SU-DHL-6 (cell line): ENCODE measurements at regions not wholly inside any gene's neighbourhood (a gene's known extent, or its start where the extent isn't known, plus 50 kb on each side); places are given as distances from the start of the nearest gene placed in this dataset.
"Not testable (repeated sequence)": the region's sequence is repeated elsewhere in the genome, so short reads cannot be mapped to it uniquely, and the experiment has no call there.

Experiments
- H2AFZ ChIP-seq: fragments of 200-600 bp; sonication (generic); 2 replicates; pipeline ENCODE4 v1.6.1; 2014; ENCODE audit warnings: low read depth, mild to moderate bottlenecking, moderate library complexity, mixed read lengths, antibody characterized with exemption, low read length; ENCODE audit not compliant: severe bottlenecking
- H3F3A ChIP-seq: fragments of 200-600 bp; shearing (Covaris generic); 2 replicates; pipeline ENCODE4 v1.6.0; 2016; ENCODE audit warnings: antibody characterized with exemption, mild to moderate bottlenecking; ENCODE audit not compliant: insufficient read depth
- H3K27ac ChIP-seq: fragments of 200-600 bp; sonication (generic); 2 replicates; pipeline ENCODE4 v1.5.1; 2016; ENCODE audit warnings: low read depth, mild to moderate bottlenecking, low read length, moderate library complexity, mixed read lengths
- H3K27me3 ChIP-seq: fragments of 200-600 bp; sonication (generic), shearing (Covaris generic); 2 replicates; pipeline ENCODE4 v1.6.0; 2014; ENCODE audit warnings: mild to moderate bottlenecking, low read length
- H3K36me3 ChIP-seq: fragments of 200-600 bp; sonication (generic); 2 replicates; pipeline ENCODE4 v1.6.1; 2014; ENCODE audit warnings: mild to moderate bottlenecking, low read length, mixed read lengths
- H3K4me2 ChIP-seq: fragments of 300-600, 200-600 bp; shearing (Covaris generic), sonication (generic); 2 replicates; pipeline ENCODE4 v1.6.0; 2014; ENCODE audit warnings: low read length, low read depth, mild to moderate bottlenecking; ENCODE audit not compliant: poor library complexity, severe bottlenecking
- H3K4me3 ChIP-seq: fragments of 200-600 bp; sonication (generic); 2 replicates; pipeline ENCODE4 v1.5.1; 2014; ENCODE audit warnings: antibody characterized with exemption, low read length, mild to moderate bottlenecking, mixed read lengths; ENCODE audit not compliant: insufficient read depth, poor library complexity, severe bottlenecking
- H3K79me2 ChIP-seq: fragments of 200-600 bp; sonication (generic); 2 replicates; pipeline ENCODE4 v1.6.1; 2014; ENCODE audit warnings: mild to moderate bottlenecking, low read length, moderate library complexity; ENCODE audit not compliant: insufficient read depth
- H3K9ac ChIP-seq: fragments of 200-600 bp; sonication (generic); 2 replicates; pipeline ENCODE4 v1.7.0; 2014; ENCODE audit warnings: mild to moderate bottlenecking, low read length
- H3K9me2 ChIP-seq: fragments of 200-600 bp; sonication (generic); replicated peaks from 2 replicates; pipeline ENCODE4 v1.6.1; 2014; ENCODE audit warnings: low read length; ENCODE audit not compliant: insufficient read depth
- H3K9me3 ChIP-seq: fragments of 200-600 bp; sonication (generic); 2 replicates; pipeline ENCODE4 v1.6.1; 2014; ENCODE audit warnings: low read length, mixed read lengths; ENCODE audit not compliant: insufficient read depth
- H4K20me1 ChIP-seq: fragments of 200-600 bp; sonication (generic); 2 replicates; pipeline ENCODE4 v1.6.1; 2014; ENCODE audit warnings: low read depth, mild to moderate bottlenecking, antibody characterized with exemption, low read length, moderate library complexity, mixed read lengths
- EZH2phosphoT487 ChIP-seq: fragments of 200-600 bp; sonication (generic), shearing (Covaris generic); conservative IDR thresholded peaks from 2 replicates; pipeline ENCODE4 v1.6.1; 2018; ENCODE audit warnings: mild to moderate bottlenecking, antibody characterized with exemption, low read length, moderate library complexity, mixed read lengths
- TF ChIP-seq, protein P1 (sequence below): fragments of 200-600 bp; sonication (generic); IDR thresholded peaks from one replicate; pipeline ENCODE4 v1.5.1; 2017; ENCODE audit warnings: antibody characterized with exemption, mild to moderate bottlenecking, low read length, moderate library complexity; ENCODE audit not compliant: insufficient read depth, poor library complexity, severe bottlenecking

DNA sequence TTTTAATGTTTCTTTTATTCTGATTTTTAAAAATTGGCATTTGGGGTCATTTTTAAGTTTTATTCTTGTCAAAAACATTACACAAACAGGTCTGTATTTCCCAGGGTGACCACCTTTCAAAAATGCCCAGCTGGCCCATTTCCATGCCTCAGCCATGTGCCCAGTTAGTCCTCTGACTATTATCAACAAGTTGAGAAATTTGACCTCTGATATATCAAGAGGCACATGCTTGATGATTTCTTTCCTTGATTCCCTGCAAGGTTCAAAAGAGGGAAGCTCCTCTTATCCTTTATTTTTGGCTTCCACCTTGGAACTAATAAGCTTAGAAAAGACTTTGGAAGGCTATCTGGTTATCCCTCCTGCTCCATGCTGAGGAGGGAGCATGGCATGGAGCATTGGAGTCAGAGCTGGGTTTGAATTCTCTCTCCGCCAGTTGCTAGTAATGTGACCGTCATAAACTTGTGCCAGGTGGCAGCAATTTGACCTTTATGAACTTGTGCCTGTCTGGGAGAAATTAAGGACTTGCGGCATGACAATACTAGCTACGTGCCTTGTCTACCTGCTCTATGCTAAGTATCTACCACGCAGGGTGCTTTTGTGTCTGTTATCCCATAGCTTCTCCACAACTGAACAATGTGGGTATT lies 122.4 kb upstream of the SLC4A4 start:
- H3K9ac ChIP-seq = no peak overlapping the region
- no peak overlapping the region for H2AFZ ChIP-seq
- H3K9me3 ChIP-seq = no peaks in the 10 kb centered on the region
- H3K9me2 ChIP-seq = no peaks in the 10 kb centered on the region
- no peaks in the 10 kb centered on the region for H4K20me1 ChIP-seq
- no peaks in the 10 kb centered on the region for H3F3A ChIP-seq
- no peak overlapping the region for H3K4me3 ChIP-seq
- H3K4me2 ChIP-seq = no peak overlapping the region
- TF ChIP-seq EZH2phosphoT487 = no peak
- TF ChIP-seq, protein P1, sequence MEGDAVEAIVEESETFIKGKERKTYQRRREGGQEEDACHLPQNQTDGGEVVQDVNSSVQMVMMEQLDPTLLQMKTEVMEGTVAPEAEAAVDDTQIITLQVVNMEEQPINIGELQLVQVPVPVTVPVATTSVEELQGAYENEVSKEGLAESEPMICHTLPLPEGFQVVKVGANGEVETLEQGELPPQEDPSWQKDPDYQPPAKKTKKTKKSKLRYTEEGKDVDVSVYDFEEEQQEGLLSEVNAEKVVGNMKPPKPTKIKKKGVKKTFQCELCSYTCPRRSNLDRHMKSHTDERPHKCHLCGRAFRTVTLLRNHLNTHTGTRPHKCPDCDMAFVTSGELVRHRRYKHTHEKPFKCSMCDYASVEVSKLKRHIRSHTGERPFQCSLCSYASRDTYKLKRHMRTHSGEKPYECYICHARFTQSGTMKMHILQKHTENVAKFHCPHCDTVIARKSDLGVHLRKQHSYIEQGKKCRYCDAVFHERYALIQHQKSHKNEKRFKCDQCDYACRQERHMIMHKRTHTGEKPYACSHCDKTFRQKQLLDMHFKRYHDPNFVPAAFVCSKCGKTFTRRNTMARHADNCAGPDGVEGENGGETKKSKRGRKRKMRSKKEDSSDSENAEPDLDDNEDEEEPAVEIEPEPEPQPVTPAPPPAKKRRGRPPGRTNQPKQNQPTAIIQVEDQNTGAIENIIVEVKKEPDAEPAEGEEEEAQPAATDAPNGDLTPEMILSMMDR = no peak
- no peak overlapping the region for H3K27ac ChIP-seq
- H3K79me2 ChIP-seq = no peaks in the 10 kb centered on the region
- H3K27me3 ChIP-seq = no peaks in the 10 kb centered on the region
- H3K36me3 ChIP-seq = no peaks in the 10 kb centered on the region

DNA sequence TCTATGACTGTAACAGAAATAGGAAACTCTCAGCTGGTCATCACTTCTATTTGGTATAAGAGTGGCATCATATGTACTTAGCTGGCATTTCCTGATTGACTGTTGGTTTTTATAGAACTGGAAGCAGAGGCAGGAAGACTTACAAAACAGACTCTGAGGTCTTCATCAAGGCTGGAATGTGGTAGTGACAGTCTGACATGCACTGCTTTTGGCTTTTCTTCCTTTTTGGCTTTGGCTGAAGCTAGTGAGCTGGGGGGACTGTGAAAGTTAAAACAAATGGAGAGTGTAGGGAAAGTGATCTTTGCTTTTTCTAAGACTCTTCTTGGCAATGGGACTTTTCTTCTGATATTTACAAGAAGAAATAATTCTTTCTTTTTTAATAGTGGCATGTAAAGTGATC lies 121.1 kb upstream of the SLC4A4 start:
- no peaks in the 10 kb centered on the region for H3K9me3 ChIP-seq
- no peak overlapping the region for H3K9ac ChIP-seq
- no peak overlapping the region for H3K27ac ChIP-seq
- H3K4me3 ChIP-seq = no peak overlapping the region
- no peaks in the 10 kb centered on the region for H3K36me3 ChIP-seq
- TF ChIP-seq, protein P1 = no peak
- TF ChIP-seq EZH2phosphoT487 = no peak
- H4K20me1 ChIP-seq = no peaks in the 10 kb centered on the region
- H2AFZ ChIP-seq = no peak overlapping the region
- H3K27me3 ChIP-seq = no peaks in the 10 kb centered on the region
- no peaks in the 10 kb centered on the region for H3F3A ChIP-seq
- H3K79me2 ChIP-seq = no peaks in the 10 kb centered on the region
- H3K4me2 ChIP-seq = no peak overlapping the region
- H3K9me2 ChIP-seq = no peaks in the 10 kb centered on the region

DNA sequence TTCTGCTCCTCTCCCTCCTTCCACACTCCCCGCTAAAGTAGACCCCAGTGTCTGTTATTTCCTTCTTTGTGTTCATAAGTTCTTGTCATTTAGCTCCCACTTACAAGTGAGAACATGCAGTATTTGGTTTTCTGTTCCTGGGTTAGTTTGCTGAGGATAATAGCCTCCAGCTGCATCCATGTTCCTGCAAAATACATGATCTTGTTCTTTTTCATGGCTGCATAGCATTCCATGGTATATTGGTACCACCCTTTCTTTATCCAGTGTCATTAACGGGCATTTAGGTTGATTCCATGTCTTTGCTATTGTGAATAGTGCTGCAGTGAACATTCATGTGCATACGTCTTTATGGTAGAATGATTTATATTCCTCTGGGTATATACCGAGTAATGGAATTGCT lies 118.0 kb upstream of the SLC4A4 start:
- not testable (repeated sequence) for H3K4me3 ChIP-seq, H2AFZ ChIP-seq, H3K79me2 ChIP-seq, H3F3A ChIP-seq, H3K9ac ChIP-seq, H4K20me1 ChIP-seq, H3K27ac ChIP-seq, H3K9me2 ChIP-seq, H3K4me2 ChIP-seq, H3K36me3 ChIP-seq, H3K9me3 ChIP-seq, H3K27me3 ChIP-seq

DNA sequence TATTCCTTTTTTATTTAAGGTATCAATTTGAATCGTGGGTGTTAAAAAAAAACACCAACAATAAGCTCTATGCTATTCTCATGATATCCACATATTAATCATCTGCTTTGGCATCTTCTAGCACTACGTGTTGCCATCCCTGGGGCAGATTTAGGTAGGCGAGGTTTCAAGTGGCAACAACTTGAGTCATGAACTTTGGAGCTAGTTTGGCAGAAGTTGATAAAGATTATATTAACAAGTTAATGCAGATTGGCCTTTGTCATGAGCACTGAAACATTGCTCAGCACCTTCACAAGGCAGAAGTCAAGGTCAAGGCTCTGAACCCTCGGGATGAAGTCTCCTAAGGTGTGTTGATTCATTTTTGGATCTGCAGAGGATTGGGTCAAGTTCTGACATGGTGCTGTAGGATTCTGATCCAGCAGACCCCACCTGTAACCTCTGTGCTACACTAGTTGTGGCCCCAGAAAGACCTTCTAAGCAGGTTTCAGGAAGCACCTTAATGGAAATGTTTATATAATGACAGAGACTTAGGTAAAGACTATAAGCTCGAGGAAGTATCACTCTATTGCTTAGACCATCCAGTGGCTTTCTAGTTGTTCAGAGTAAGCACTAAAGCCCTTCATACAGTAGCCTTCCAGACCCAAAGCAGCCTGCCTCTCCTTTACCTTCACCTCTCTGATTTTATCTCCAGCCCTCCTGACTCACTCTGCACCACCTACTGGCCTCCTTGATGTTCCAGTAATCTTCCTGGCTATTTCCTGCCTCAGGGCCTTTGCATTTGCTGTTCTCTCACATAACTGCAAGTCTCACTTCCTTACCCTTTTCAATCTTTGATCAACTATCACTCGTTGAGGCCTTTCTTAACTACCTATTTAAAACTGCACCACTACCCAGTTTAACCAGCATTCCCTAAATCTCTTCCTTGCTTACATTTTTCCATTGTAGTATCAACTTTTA lies 117.0 kb upstream of the SLC4A4 start:
- Histone ChIP-seq H3K27ac (no peak overlapping the region), H3K9ac (no peak overlapping the region), H3K36me3 (no peaks in the 10 kb centered on the region), H3K9me3 (no peaks in the 10 kb centered on the region), H2AFZ (no peak overlapping the region), H3K4me2 (no peak overlapping the region), H3K4me3 (no peak overlapping the region), H3K9me2 (no peaks in the 10 kb centered on the region), H3F3A (no peaks in the 10 kb centered on the region), H4K20me1 (no peaks in the 10 kb centered on the region), H3K79me2 (no peaks in the 10 kb centered on the region), H3K27me3 (no peaks in the 10 kb centered on the region)
- TF ChIP-seq, protein P1 = no peak
- no peak for TF ChIP-seq EZH2phosphoT487
